ENCODE measurements at regions not wholly inside any gene's neighbourhood (a gene's known extent, or its start where the extent isn't known, plus 50 kb on each side); places are given as distances from the start of the nearest gene placed in this dataset.

GRCh38 chr12:87930033-87930432, 99.2 kb downstream of the C12orf50 start:
- DNase-seq: no peak

DNA sequence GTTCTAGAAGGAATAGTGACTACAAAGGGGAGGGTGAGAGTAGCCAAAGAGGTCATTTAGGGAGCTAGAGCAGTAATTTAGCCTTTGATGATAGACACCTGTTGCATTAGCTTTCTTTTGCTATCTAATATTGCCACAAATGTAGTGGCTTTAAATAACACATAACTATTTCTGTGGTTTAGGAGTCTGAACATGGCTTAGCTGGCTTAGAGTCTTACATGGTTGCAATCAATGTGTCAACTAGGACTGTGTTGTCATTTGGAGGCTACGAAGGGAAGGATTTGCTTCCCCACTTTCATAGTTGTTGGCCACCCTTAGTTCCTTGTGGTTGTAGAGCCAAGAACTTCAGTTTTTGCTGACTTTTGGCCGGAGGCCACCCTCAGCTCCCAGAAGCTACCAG, 99.9 kb downstream of the C12orf50 start:
- DNase-seq: no peak

GRCh38 chr12:87928031-87928430, 101.2 kb downstream of the C12orf50 start:
- DNase-seq: no peak

DNA sequence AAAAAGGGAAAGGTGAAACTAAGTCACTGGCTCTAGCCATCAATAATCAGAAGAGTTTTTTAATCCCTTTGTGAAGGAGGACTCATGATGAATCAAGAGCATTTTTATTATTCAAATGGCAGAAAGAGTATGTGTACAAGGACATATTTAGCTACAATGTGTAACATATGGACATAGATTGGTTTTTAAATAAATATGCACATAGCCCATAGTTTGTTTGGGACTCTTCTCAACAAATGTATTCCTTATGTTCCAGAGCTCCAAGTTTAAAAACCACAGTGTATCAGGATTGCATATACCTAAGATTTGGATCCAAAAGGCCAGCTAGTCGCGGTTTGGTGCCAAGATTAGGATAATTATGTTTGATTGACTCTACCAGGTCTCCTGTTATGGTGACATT, 104.2 kb downstream of the C12orf50 start:
- no peak for DNase-seq

DNA sequence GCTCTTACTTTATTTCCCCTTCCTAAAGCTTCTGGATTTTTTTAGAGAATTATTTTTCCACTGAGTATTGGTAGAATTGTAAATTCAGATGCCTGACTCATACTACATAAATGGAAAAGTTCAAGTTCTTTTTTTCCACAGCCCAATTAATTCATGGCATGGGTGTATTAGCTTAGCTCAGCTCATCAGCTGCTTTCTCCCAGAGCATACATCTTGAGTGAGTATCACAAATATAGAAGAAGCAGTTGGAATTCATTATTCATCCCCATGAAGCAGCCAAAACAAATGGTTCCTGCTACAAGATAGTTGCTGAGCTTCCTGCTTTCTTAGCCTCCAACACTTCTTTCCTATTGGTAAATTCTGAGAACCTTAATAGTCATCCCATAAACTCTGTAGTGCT, 105.1 kb downstream of the C12orf50 start:
- DNase-seq: no peak

GRCh38 chr12:87923361-87923760, 105.8 kb downstream of the C12orf50 start:
- no peak for DNase-seq

DNA sequence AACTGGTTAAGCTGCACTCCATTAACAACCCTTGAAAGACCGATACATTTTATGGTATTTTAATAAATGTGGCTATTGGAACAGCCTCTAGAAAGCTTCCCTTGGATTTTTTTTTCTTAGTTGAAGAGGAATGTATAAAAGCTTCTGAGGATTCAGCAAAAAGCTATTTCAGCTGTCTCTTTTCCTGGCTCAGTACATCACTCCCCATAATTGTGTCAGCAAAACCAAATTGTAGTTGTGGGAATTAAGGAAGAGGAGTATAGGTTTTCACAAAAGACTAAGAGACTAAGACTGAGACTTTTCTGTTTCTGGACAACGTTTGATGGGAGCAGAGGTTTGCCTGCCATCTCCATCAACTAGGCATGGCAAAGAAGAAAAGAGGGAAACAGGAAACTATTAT, 106.5 kb downstream of the C12orf50 start:
- no peak for DNase-seq

GRCh38 chr12:87921621-87922020, 107.6 kb downstream of the C12orf50 start:
- DNase-seq: no peak

DNA sequence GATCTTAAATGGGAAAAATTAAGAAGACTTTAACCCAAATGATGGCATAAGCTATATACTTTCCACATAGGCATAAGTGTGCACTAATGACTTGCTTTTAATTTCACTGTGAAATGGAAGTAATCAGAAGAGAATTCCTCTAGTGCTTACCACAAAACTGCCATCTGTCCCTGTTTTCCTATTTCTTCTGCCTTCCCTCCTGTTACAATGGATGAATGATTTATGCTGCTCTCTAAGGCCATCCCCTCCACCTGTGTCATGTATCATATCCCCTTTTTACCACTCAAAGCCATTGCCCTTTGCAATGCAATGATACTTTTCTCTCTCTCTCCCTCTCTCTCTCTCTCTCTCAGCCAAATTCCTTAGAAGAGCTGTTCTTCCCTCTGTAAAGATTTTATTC, 109.1 kb downstream of the C12orf50 start:
- no peak for DNase-seq

DNA sequence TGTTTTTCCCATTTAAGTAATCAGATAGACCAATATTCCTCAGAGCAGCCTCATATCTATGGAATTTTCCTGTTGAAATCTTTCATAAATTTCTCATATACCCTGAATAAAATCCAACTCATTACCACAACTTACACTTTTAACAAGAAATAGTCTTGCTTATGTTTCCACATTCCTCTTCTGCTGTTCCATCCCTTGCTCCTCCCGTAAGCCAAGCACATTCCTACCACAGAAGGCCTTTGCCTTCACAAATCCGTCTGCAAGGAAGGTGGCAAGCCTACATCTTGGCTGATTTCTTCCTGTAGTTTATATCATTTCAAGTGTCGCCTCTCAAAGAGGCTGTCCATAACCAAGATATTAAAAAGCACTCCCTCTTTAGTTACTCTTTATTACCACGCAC, 127.7 kb downstream of the C12orf50 start:
- DNase-seq: no peak

- no peak for DNase-seq
Observed at GRCh38 chr12:87897662-87898061, 131.5 kb downstream of the C12orf50 start.

DNA sequence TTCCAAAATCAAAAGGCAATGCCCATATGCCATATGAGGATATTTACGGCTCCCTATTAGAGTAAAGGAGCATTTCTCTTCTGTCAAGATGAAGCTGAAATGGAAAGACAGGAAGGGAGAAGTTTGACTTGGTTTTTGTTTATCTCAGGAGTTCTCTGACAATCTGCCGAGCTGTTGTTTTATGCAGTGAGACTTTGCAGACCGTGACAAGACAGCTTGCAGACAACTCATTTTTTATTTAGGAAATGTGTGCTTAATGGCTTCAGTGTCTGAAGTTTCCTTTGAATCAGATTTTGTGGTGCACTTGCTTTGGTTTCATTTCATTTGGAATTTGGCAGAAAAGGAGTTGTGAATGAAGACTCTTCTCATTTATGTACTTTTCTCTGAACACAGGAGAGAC, 145.4 kb downstream of the C12orf50 start:
- DNase-seq: no peak

DNA sequence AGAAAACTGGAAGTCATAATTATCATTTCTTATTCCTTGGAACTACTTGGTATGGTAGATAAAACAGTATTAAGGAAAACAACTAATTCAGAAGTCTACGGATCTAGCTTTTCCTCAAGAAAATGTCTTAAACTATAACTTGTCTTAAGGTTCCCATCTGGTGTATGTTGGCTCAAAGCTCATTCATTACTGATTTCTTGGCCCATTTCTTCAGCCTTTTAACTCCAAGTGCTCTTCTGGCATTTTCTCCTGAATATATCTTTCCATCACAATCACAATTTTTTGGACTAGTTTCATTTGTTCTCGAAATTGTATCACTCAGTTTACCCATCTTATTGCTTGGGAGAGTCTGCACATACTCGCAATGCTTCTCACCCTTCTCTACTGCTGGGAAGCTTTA, 150.1 kb downstream of the C12orf50 start:
- no peak for DNase-seq

- DNase-seq: no peak
Observed at GRCh38 chr12:87870493-87871460, 158.4 kb downstream of the C12orf50 start.

GRCh38 chr12:87870061-87870460, 159.1 kb downstream of the C12orf50 start:
- no peak for DNase-seq

DNA sequence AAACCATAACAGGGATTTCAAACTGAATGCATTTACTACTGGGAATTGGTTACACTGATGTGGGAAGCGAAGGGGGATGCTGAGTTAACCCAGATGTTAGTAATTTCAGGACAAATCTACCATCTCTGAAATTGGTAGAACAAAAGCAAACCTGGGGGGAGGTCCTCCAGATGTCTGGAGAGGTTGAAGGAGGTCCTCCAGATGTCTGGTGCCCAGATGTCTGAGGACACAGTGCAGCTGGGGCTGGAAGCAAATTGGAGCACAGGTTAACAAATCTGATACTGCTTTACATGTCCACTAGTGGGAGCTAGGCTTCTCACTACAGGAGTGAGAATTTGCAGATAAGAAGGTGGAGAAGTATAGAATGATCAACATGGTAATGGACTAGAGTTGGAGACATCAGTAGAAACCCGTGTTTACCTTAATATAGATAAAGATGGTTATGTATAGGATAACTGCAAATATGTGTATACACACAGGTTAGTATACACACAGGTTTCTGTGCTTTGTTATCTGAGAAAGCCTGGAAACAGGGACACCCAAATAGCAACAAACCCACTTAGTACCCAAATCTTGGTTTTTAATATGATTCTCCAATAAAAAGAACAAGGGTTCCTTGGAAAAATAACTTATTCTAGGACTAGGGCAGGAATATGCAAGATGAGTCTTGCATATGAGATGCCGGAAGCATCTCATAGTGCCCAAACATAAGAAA, 162.5 kb downstream of the C12orf50 start:
- no peak for DNase-seq

- DNase-seq: no peak
Observed at GRCh38 chr12:87861791-87862190, 167.4 kb downstream of the C12orf50 start.

DNA sequence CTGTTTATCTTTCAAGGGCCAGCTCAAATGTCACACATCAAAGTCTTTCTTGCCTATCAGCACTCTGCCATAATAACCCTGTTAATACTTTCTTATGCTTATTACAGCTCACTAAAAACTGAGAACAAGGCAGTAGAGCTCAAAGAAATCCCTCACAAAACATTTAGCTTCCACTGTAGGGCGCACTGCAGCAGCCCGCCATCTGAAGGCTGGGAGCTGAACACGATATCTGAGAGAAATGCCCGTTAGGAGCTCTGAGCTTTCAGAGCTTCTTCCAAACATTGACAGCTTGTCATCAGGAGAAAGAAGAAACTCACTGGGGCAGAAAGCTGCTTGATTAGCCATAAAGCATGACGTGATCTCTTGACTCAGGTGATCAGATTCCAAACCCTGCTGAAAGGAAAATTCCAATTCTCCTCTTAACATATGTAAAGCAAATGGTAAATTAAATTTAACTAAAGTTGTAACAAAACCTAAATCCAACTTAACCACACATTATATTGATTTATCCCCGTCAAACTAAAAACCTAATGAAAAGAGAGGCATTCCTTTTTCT, 175.7 kb downstream of the C12orf50 start:
- no peak for DNase-seq

GRCh38 chr12:87849074-87849473, 180.1 kb downstream of the C12orf50 start:
- DNase-seq: no peak

DNA sequence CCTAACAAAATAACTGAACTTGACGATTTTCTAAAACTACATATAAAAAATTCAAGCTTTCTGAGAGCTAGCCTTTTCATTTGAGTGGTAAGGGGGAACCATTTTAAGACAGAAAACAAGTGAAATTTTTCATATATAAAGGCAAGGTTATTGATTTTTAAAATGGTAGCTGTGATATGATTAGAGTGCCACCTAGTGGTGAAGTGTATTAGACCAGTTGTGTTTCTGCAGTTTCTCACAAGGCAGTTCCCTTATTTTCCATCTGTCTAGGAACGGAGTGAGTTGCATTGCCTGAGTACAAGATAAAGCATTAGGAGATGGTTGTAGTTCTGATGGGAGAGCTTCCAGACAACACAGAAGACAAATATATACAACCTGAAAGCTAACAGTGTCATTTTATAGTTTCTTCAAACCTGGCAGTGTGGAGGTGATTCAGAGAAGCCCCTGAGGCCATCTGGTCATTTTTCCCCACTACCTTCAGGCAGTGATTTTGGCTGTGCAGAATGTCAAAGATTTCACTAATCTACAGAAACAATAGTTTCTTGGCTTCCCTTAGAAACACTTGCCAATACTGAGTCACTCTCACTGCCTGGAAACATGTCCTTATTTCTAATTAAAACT, 180.8 kb downstream of the C12orf50 start:
- peak in 1 of 2 donors; percentile 33 for DNase-seq

DNA sequence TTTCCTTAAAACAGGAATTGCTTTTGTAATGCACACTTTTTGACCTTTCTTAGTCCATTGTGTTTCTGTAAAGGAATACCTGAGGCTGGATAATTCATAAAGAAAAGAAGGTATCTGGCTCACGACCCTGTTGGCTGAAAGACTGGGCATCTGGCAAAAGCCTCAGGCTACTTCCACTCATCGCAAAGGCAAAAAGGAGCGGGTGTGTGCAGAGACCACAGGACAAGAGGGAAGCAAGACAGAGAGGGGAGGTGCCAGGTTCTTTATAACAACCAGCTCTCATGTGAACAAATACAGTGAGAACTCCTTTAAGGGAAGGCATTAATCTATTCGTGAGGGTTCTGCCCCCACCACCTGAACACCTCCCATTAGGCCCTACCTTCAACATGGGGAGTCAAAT, 182.1 kb downstream of the C12orf50 start:
- DNase-seq: no peak

DNA sequence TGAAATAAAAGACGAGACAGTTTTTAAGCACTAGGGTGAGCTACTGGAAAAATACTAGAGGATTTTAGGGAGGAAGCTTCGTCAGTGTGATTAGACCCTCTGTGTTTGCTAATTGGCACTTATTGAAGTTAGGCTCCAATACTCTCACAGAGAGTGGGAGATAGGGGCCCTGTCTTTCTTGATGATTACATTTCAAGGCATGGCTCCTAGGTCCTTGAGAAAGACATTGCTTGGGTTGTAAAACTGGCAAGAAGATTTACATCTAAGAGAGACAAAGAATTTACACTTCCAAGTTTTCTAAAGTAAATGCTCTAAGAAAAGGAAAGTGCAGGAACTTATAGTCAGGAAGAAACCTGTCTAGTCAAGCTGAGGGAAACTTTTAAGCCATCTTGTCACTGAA, 183.2 kb downstream of the C12orf50 start:
- DNase-seq: no peak

- no peak for DNase-seq
Observed at GRCh38 chr12:87841935-87842334, 187.3 kb downstream of the C12orf50 start.

All from bone marrow (tissue), 2 donors.